KMS-11 (cell line): ENCODE measurements at regions not wholly inside any gene's neighbourhood (a gene's known extent, or its start where the extent isn't known, plus 50 kb on each side); places are given as distances from the start of the nearest gene placed in this dataset.

Experiments used
- H2AFZ ChIP-seq: fragments of 200-600 bp; sonication (generic); 2 replicates; pipeline ENCODE4 v1.6.1; 2016; ENCODE audit warnings: antibody characterized with exemption, mixed run types, low read depth
- H3K27ac ChIP-seq: fragments of 200-600 bp; sonication (generic); 2 replicates; pipeline ENCODE4 v1.6.1; 2016; ENCODE audit warnings: mild to moderate bottlenecking, mixed run types
- H3K27me3 ChIP-seq: fragments of 200-600 bp; sonication (generic); 2 replicates; pipeline ENCODE4 v1.6.1; 2017; ENCODE audit warnings: mild to moderate bottlenecking, low read depth, mixed run types, moderate library complexity; ENCODE audit not compliant: insufficient read depth
- H3K36me3 ChIP-seq: fragments of 200-600 bp; sonication (generic); 2 replicates; pipeline ENCODE4 v1.6.1; 2017; ENCODE audit warnings: mild to moderate bottlenecking, mixed run types; ENCODE audit not compliant: insufficient read depth
- H3K4me1 ChIP-seq: fragments of 200-600 bp; sonication (generic); 2 replicates; pipeline ENCODE4 v1.6.1; 2016; ENCODE audit warnings: mild to moderate bottlenecking, low read depth, mixed run types; ENCODE audit not compliant: poor library complexity, severe bottlenecking
- H3K4me2 ChIP-seq: fragments of 200-600 bp; sonication (generic); 2 replicates; pipeline ENCODE4 v1.7.0; 2016; ENCODE audit warnings: mild to moderate bottlenecking, mixed run types
- H3K4me3 ChIP-seq: fragments of 200-600 bp; sonication (generic); IDR thresholded peaks from 2 replicates; pipeline ENCODE4 v1.6.1; 2017; ENCODE audit warnings: low read depth, low read length, mixed read lengths; ENCODE audit not compliant: insufficient read depth
- H3K79me2 ChIP-seq: fragments of 200-600 bp; sonication (generic); 2 replicates; pipeline ENCODE4 v1.6.1; 2016; ENCODE audit warnings: low read depth, mixed run types; ENCODE audit not compliant: insufficient read depth
- H3K9ac ChIP-seq: fragments of 200-600 bp; sonication (generic); 2 replicates; pipeline ENCODE4 v1.6.1; 2016; ENCODE audit warnings: mild to moderate bottlenecking, mixed run types
- H4K20me1 ChIP-seq: fragments of 200-600 bp; sonication (generic); 2 replicates; pipeline ENCODE4 v1.6.1; 2016; ENCODE audit warnings: mild to moderate bottlenecking, mixed run types; ENCODE audit not compliant: insufficient read depth
- CTCF ChIP-seq: fragments of 200-600 bp; sonication (generic); conservative IDR thresholded peaks from 2 replicates; pipeline ENCODE4 v1.6.1; 2017; ENCODE audit warnings: low read depth, mild to moderate bottlenecking, antibody characterized with exemption, low read length, moderate library complexity, mixed read lengths

- no peak for TF ChIP-seq CTCF
- H3K4me2 ChIP-seq, result no peak overlapping the region
Measured at GRCh38 chr4:62953752-62954151, 1455.5 kb downstream of the TECRL start.

GRCh38 chr4:62952366-62952765 is 1456.9 kb downstream of the TECRL start:
- Histone ChIP-seq H3K79me2 (no peaks in the 10 kb centered on the region), H3K4me2 (no peak overlapping the region), H3K27me3 (no peaks in the 10 kb centered on the region), H3K9ac (no peak overlapping the region), H4K20me1 (no peaks in the 10 kb centered on the region), H3K4me1 (no peaks in the 10 kb centered on the region), H3K27ac (no peak overlapping the region), H3K4me3 (no peak overlapping the region), H3K36me3 (no peaks in the 10 kb centered on the region), H2AFZ (no peak overlapping the region)
- TF ChIP-seq CTCF, result no peak

More at GRCh38 chr4:62953752-62954151, 1455.5 kb downstream of the TECRL start:
- no peaks in the 10 kb centered on the region for H3K4me1 ChIP-seq
- no peak overlapping the region for H3K9ac ChIP-seq
- no peak overlapping the region for H2AFZ ChIP-seq
- H3K27me3 ChIP-seq, result no peaks in the 10 kb centered on the region
- no peaks in the 10 kb centered on the region for H4K20me1 ChIP-seq
- H3K27ac ChIP-seq, result no peak overlapping the region
- no peak overlapping the region for H3K4me3 ChIP-seq
- no peaks in the 10 kb centered on the region for H3K79me2 ChIP-seq
- no peaks in the 10 kb centered on the region for H3K36me3 ChIP-seq

- no peak overlapping the region for H3K4me2 ChIP-seq
- no peaks in the 10 kb centered on the region for H3K36me3 ChIP-seq
- no peak for TF ChIP-seq CTCF
- no peaks in the 10 kb centered on the region for H3K4me1 ChIP-seq
- no peaks in the 10 kb centered on the region for H3K79me2 ChIP-seq
- no peak overlapping the region for H3K27ac ChIP-seq
- H3K27me3 ChIP-seq, result no peaks in the 10 kb centered on the region
- H2AFZ ChIP-seq, result no peak overlapping the region
- H4K20me1 ChIP-seq, result no peaks in the 10 kb centered on the region
- H3K4me3 ChIP-seq, result no peak overlapping the region
- H3K9ac ChIP-seq, result no peak overlapping the region
Measured at GRCh38 chr4:62948108-62948507, 1461.1 kb downstream of the TECRL start.

- H3K27me3 ChIP-seq, result no peaks in the 10 kb centered on the region
- H3K9ac ChIP-seq, result no peak overlapping the region
- no peak overlapping the region for H2AFZ ChIP-seq
- no peak for TF ChIP-seq CTCF
- no peaks in the 10 kb centered on the region for H3K4me1 ChIP-seq
- no peaks in the 10 kb centered on the region for H3K36me3 ChIP-seq
- H3K27ac ChIP-seq, result no peak overlapping the region
- H3K4me2 ChIP-seq, result no peak overlapping the region
- no peaks in the 10 kb centered on the region for H3K79me2 ChIP-seq
- no peaks in the 10 kb centered on the region for H4K20me1 ChIP-seq
- H3K4me3 ChIP-seq, result no peak overlapping the region
Measured at GRCh38 chr4:62940229-62940628, 1469.0 kb downstream of the TECRL start.
